Subcutaneous abdominal adipose tissue (tissue), 5 donors: ENCODE measurements at regions not wholly inside any gene's neighbourhood (a gene's known extent, or its start where the extent isn't known, plus 50 kb on each side); places are given as distances from the start of the nearest gene placed in this dataset.

Source experiments
- H3K27ac ChIP-seq: one replicate; pipeline ENCODE4 v1.7.0; 2013; ENCODE audit warnings: low read depth, mild to moderate bottlenecking, inconsistent platforms, low read length, moderate library complexity
- H3K27me3 ChIP-seq, 5 donors: one replicate each; pipeline ENCODE4 v1.7.0; 2013; ENCODE audit warnings: low read length in 5 of 5, inconsistent platforms in 1 of 5; ENCODE audit not compliant: control insufficient read depth in 5 of 5, insufficient read depth in 4 of 5
- H3K36me3 ChIP-seq, 5 donors: one replicate each; pipeline ENCODE4 v1.7.0; 2013; ENCODE audit warnings: low read length in 5 of 5; ENCODE audit not compliant: control insufficient read depth in 5 of 5, insufficient read depth in 5 of 5
- H3K4me1 ChIP-seq, 5 donors: one replicate each; pipeline ENCODE4 v1.7.0; 2013; ENCODE audit warnings: low read length in 5 of 5, mild to moderate bottlenecking in 3 of 5, moderate library complexity in 1 of 5; ENCODE audit not compliant: control insufficient read depth in 5 of 5, insufficient read depth in 5 of 5
- H3K4me3 ChIP-seq, 5 donors: one replicate each; pipeline ENCODE4 v1.7.0; 2013; ENCODE audit warnings: low read length in 5 of 5, low read depth in 1 of 5
- H3K9ac ChIP-seq, 5 donors: one replicate each; pipeline ENCODE4 v1.7.0; 2013; ENCODE audit warnings: low read length in 5 of 5, mild to moderate bottlenecking in 4 of 5, moderate library complexity in 3 of 5
- H3K9me3 ChIP-seq, 5 donors: one replicate each; pipeline ENCODE4 v1.7.0; 2013; ENCODE audit warnings: low read length in 5 of 5; ENCODE audit not compliant: control insufficient read depth in 5 of 5
- donor health status: healthy.
- donor health status: healthy.
- donor health status: healthy.
- donor health status: healthy.
- donor health status: healthy.

DNA sequence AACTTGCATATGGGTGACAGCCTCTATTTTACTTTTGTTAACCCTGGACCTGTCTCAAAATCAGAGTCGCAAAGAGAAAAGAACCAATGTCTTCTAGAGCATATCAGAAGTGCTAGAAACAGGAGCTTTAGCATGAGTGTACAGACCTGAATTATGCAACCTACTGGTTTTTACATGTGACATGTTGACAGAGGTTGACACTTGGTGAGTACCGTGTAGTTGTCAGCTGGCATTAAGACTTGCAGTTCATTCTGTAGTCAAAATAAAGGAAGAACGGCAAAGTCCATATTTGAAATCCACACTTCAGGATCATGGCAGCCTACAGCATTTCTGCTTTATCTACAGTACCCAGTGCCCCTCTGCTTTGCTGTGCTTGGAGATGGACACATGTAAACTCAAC lies 291.9 kb upstream of the TENM3 start:
- peaks cover 0 to 4% (median 0%) of the 10 kb centered on the region in 5 donors for H3K27me3 ChIP-seq
- H3K9ac ChIP-seq, result no peak overlapping the region
- no peaks in the 10 kb centered on the region for H3K36me3 ChIP-seq
- no peak overlapping the region for H3K4me3 ChIP-seq
- H3K27ac ChIP-seq, result no peak overlapping the region
- peaks cover 0 to 2% (median 0%) of the 10 kb centered on the region in 5 donors for H3K9me3 ChIP-seq
- peaks cover 0 to 4% (median 0%) of the 10 kb centered on the region in 5 donors for H3K4me1 ChIP-seq

DNA sequence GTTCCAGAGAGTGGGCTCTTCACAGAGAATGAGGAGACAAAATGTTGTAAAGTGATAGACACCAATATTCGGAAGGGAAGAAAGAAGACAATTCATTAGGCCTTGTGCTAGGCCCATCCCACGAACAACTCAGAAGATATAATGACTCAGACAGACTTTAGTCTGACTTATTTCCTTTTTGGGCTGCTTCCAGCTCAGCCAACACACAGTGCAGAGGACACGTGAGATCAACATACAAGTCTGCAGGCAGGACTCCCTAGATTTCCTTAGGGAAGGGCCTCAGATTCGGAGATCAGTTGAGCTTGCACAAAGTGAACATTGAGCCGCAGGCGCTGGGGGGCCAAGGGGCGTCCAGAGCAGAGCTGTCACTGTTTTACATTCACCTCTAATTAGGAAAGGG lies 290.7 kb upstream of the TENM3 start:
- H3K27me3 ChIP-seq, result peaks cover 0 to 4% (median 0%) of the 10 kb centered on the region in 5 donors
- H3K9me3 ChIP-seq, result peaks cover 0 to 2% (median 0%) of the 10 kb centered on the region in 5 donors
- no peak overlapping the region for H3K4me3 ChIP-seq
- H3K4me1 ChIP-seq, result peaks cover 0 to 4% (median 0%) of the 10 kb centered on the region in 5 donors
- no peak overlapping the region for H3K27ac ChIP-seq
- no peaks in the 10 kb centered on the region for H3K36me3 ChIP-seq
- no peak overlapping the region for H3K9ac ChIP-seq

DNA sequence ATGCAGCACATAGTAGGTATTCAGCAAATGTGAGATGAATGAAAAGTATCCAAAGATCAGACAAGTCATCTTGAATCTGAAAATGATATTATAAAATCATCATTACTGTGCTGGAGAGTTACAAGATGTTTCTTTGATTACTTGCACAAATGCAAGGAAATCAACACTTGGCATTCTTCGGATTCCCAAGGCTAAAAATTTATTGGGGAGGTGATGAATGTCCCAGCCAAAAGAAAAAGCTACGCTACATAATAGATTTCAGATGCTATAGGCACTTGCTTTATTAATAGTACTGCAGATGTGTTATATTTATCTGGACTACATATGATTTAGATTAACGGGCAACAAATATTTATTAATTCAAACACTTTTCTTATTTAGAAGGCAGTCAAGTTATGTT lies 286.7 kb upstream of the TENM3 start:
- Histone ChIP-seq H3K27ac (no peak overlapping the region), H3K4me1 (peaks cover 0 to 4% (median 0%) of the 10 kb centered on the region in 5 donors), H3K36me3 (no peaks in the 10 kb centered on the region), H3K4me3 (no peak overlapping the region), H3K9me3 (no peaks in the 10 kb centered on the region), H3K27me3 (peaks cover 0 to 4% (median 0%) of the 10 kb centered on the region in 5 donors), H3K9ac (no peak overlapping the region)

DNA sequence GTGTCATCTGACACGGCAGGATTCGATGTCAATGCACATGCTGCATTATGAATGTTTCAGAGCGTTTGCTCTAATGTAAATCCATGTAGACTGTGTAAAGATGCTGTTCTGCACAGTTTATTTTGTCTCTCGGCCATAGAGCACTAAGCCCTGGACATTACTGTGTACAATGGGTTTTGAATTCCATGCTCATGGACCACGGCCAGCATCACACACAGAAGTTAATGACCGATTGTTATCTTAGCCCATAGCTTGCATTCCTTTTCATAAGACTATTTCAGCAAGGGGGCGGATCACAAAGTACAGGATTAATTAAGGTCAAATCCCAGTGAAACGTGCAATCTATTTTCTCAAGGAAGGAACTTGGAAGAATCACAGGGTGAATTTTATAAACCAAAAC lies 286.1 kb upstream of the TENM3 start:
- no peak overlapping the region for H3K27ac ChIP-seq
- H3K36me3 ChIP-seq, result no peaks in the 10 kb centered on the region
- H3K4me1 ChIP-seq, result peaks cover 0 to 4% (median 0%) of the 10 kb centered on the region in 5 donors
- no peak overlapping the region for H3K4me3 ChIP-seq
- H3K9me3 ChIP-seq, result no peaks in the 10 kb centered on the region
- H3K9ac ChIP-seq, result no peak overlapping the region
- peaks cover 0 to 4% (median 0%) of the 10 kb centered on the region in 5 donors for H3K27me3 ChIP-seq

DNA sequence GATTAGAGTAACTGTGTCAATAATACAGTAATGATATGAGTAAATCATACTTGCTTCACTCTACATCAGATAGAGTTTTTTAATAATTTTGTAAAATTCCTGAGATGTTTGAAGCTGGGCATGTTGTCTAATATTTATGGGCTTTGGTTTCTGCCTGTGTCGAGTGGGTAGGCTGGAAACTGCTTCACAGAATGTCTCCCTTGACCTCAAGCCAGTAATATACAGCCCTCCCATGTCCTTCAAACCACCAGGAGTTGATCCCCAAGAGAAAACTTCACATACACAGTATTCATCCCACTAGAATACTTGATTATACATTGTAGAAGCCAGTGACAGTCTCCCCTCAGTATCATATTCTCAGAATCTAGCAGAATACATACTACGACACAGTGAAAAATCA lies 284.8 kb upstream of the TENM3 start:
- no peaks in the 10 kb centered on the region for H3K36me3 ChIP-seq
- peaks cover 0 to 4% (median 0%) of the 10 kb centered on the region in 5 donors for H3K4me1 ChIP-seq
- no peaks in the 10 kb centered on the region for H3K9me3 ChIP-seq
- H3K27me3 ChIP-seq, result peaks cover 0 to 4% (median 0%) of the 10 kb centered on the region in 5 donors
- no peak overlapping the region for H3K4me3 ChIP-seq
- no peak overlapping the region for H3K27ac ChIP-seq
- H3K9ac ChIP-seq, result no peak overlapping the region

DNA sequence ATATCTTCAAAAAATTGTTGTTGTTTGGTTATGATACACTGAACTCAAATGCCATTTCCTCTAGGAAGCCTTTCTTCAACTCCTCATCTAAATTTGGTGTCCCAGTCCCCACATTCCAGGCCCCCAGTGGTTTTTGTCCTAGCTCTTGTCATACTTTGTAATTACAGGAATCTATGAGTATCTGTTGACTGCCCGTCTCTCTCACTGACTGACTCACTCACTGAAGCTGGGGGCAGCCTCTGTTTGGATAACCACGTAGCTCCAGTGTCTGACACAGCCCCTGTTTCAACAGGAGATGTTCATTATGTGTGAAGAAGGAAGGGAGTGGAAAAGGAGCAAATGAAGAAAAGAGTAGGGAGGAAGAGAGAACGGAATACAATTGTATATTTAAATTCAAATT lies 284.1 kb upstream of the TENM3 start:
- Histone ChIP-seq H3K9ac (no peak overlapping the region), H3K4me1 (peaks cover 0 to 4% (median 0%) of the 10 kb centered on the region in 5 donors), H3K36me3 (no peaks in the 10 kb centered on the region), H3K9me3 (no peaks in the 10 kb centered on the region), H3K4me3 (no peak overlapping the region), H3K27me3 (peaks cover 0 to 4% (median 0%) of the 10 kb centered on the region in 5 donors), H3K27ac (no peak overlapping the region)

DNA sequence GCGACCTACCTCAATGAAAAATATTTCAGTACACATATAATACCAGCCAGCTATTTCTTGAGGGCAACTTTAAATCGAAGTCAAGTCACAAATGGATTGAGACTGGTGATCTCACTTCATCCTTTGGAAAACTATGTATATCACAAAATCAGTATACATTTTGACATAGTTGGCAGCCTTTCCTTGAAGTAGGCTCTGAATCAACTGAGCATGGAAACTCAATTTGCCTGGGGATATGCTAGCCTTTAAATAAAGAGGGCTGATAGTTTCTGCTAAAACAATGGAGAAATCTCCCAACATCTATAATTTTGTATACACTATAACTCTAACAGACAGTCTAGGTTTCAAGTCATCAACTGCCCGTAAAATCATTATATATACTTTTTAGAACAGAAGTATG lies 282.8 kb upstream of the TENM3 start:
- Histone ChIP-seq H3K4me1 (peaks cover 0 to 4% (median 0%) of the 10 kb centered on the region in 5 donors), H3K9me3 (no peaks in the 10 kb centered on the region), H3K36me3 (no peaks in the 10 kb centered on the region), H3K4me3 (no peak overlapping the region), H3K27ac (no peak overlapping the region), H3K27me3 (peaks cover 0 to 2% (median 0%) of the 10 kb centered on the region in 5 donors), H3K9ac (no peak overlapping the region)

DNA sequence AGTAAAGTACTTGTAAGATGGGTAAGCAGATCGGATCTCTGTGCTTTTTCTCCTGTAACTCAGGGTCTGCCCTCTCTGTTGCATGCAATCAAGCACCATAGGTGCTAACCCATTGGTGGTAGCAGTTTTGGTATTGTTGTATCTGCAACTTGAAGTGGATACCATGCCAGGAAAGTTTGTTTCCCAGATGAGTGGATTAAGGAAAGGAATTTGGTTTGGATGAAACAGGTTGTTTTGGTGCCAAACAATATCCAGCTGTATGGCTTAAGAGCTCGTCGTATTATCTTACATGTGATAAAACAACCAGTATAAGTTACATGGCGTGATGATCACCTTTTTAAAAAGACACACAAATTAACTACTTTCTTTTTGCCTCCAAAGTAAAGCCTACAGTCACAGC lies 280.9 kb upstream of the TENM3 start:
- H3K27ac ChIP-seq, result no peak overlapping the region
- no peak overlapping the region for H3K9ac ChIP-seq

DNA sequence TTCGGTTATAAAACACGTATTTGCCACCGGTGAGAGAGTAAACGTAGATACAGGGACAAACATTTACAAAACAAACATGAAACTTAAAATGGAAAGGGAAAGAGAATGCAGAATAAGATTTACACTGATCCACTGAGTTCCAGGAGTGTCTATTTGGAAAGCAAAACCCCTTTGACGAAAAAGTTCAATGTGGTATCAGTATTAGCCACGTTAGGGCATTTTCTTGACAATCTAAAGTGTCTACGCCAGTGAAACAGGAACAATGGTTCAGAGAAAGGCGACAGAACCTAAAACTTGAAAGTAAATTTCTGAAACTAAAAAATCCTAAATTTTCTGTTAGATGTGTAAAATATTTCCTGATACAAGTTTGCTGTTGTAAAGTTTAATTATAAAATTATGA lies 278.5 kb upstream of the TENM3 start:
- Histone ChIP-seq H3K4me3 (no peak overlapping the region), H3K27ac (no peak overlapping the region), H3K9ac (no peak overlapping the region), H3K27me3 (no peaks in the 10 kb centered on the region), H3K36me3 (no peaks in the 10 kb centered on the region), H3K4me1 (no peaks in the 10 kb centered on the region), H3K9me3 (no peaks in the 10 kb centered on the region)

More for the DNA sequence above, 280.9 kb upstream of the TENM3 start:
- Histone ChIP-seq H3K9me3 (no peaks in the 10 kb centered on the region), H3K27me3 (no peaks in the 10 kb centered on the region), H3K4me3 (no peak overlapping the region), H3K4me1 (no peaks in the 10 kb centered on the region), H3K36me3 (no peaks in the 10 kb centered on the region)

DNA sequence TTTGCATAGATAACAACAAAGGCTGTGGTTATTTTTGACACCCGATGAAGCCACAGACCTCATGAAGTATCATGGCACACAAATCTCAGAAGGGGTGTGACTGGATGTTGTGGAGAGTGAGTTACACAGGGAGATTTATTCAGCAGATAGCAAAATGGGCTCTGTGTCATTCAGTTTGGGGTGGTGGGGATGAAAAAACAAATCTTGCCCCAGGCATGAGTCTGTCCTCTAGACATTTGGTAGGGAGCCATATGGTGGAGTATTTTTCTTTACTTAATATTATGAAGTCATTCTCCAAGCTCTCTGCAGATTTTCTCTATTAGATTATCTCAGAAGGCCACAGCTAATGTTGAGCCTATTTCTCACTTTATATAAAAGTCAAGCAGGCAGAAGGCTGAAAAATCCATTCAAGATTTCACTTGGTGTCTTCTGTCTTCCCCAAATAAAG lies 277.1 kb upstream of the TENM3 start:
- Histone ChIP-seq H3K9ac (no peak overlapping the region), H3K27ac (no peak overlapping the region), H3K4me1 (no peaks in the 10 kb centered on the region), H3K9me3 (no peaks in the 10 kb centered on the region), H3K36me3 (no peaks in the 10 kb centered on the region), H3K27me3 (no peaks in the 10 kb centered on the region), H3K4me3 (no peak overlapping the region)

DNA sequence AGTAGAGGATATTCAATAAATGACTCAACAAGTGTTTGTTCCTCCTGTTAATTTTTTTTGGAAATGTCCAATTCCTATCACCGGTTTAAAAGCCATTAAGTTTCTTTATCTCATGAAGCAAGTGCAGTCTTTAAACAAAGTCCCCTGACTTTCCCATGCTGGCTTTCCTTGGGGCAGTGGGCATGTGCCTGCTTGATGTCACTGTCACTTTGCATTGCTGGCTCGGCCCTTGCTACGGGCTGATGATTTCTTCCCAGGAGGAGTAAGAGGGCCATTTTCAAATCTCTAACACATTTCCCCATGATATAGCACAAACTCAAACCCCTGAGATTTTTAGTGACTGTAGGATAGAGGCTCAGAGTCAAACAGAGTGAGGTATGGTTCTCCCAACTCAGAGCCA lies 275.8 kb upstream of the TENM3 start:
- Histone ChIP-seq H3K4me1 (no peaks in the 10 kb centered on the region), H3K27me3 (no peaks in the 10 kb centered on the region), H3K9me3 (no peaks in the 10 kb centered on the region), H3K36me3 (no peaks in the 10 kb centered on the region), H3K27ac (no peak overlapping the region), H3K9ac (no peak overlapping the region), H3K4me3 (no peak overlapping the region)
